ENCODE measurements at regions not wholly inside any gene's neighbourhood (a gene's known extent, or its start where the extent isn't known, plus 50 kb on each side); places are given as distances from the start of the nearest gene placed in this dataset.
"Not testable (repeated sequence)": the region's sequence is repeated elsewhere in the genome, so short reads cannot be mapped to it uniquely, and the experiment has no call there.

DNA sequence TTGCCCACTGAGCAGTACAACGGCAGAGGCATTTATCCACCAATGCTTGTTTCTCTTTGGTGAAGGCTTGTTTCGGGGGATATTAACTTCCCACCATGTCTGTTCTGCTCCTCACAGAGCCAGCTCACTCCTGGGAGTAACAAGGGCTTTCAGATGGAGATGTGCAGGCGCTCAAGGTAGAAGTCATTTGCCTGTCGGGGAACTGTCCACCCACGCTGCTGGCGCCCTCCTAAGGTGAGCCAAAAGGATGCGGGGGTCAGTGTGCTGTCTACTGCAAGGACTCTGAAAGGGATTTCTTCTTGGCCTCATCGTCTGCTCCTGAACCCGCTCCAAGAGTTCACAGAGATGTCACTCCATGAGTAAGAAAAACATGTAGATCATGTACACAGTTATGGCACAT lies 57.0 kb upstream of the CYRIA start:
- 80% methylated on average over 9 of the region's 9 CpGs for WGBS
- no peak overlapping the region for H3K4me3 ChIP-seq
- H3K27me3 ChIP-seq = no peaks in the 10 kb centered on the region
- DNase-seq (ENCODE audit: low spot score in 2 of 2) = no peak
- no peak for TF ChIP-seq POLR2A (IDR thresholded peaks at IDR 0.05)
- H3K36me3 ChIP-seq = no peaks in the 10 kb centered on the region
- no peaks in the 10 kb centered on the region for H3K9me3 ChIP-seq
- no peaks in the 10 kb centered on the region for H3K4me1 ChIP-seq
- no peak overlapping the region for H3K27ac ChIP-seq

DNA sequence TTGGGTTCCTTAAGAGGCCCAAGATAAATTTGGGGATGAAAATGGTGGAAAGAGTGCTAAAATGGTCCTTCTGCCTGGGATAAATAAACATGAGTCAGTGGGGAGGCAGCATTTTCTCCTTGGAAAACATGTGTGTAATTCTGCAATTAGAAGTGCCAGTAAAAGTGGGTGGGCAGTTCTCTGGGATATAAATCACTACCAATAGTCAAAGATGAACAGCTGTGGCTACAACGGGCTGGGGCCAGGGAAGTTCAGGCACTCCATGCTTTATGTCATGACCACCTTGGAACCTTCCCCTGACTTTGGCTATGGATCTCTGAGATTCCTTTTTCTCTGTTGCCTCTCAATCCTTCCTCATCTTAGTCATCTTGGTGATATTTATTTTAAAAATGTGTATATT lies 56.5 kb upstream of the CYRIA start:
- DNase-seq (ENCODE audit: low spot score in 2 of 2) = no peak
- H3K27ac ChIP-seq = no peak overlapping the region

DNA sequence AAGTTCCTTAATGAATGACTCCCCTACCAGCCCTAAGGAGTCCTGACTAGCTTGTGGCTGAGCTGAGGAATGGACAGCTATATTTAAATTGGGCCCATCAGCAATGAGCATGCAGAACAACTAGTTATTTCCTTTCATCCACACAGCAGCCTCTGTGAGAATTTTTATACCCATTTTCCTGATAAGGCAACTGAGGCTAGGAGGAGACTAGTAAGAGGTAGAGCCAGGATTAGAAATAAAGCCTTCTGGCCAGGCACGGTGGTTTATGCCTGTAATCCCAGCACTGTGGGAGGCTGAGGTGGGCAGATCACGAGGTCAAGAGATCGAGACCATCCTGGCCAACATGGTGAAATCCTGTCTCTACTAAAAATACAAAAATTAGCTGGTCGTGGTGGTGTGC lies 55.9 kb upstream of the CYRIA start:
- H3K27ac ChIP-seq; H3K4me3 ChIP-seq; DNase-seq (ENCODE audit: low spot score in 2 of 2); H3K4me1 ChIP-seq; H3K9me3 ChIP-seq; H3K36me3 ChIP-seq; H3K27me3 ChIP-seq: not testable (repeated sequence)
- 94% methylated on average over 4 of the region's 4 CpGs for WGBS

More for the DNA sequence above, 56.5 kb upstream of the CYRIA start:
- 57% methylated on average over 1 of the region's 1 CpG for WGBS
- no peaks in the 10 kb centered on the region for H3K36me3 ChIP-seq
- no peaks in the 10 kb centered on the region for H3K4me1 ChIP-seq
- H3K4me3 ChIP-seq = no peak overlapping the region
- H3K9me3 ChIP-seq = no peaks in the 10 kb centered on the region
- H3K27me3 ChIP-seq = no peaks in the 10 kb centered on the region
- TF ChIP-seq CTCF (IDR thresholded peaks at IDR 0.05) (no peak), EP300 (IDR thresholded peaks at IDR 0.05) (no peak), POLR2AphosphoS5 (IDR thresholded peaks at IDR 0.05) (no peak), POLR2A (IDR thresholded peaks at IDR 0.05) (no peak)

GRCh38 chr2:16720737-16721136 lies 55.1 kb upstream of the CYRIA start:
- H3K36me3 ChIP-seq; H3K4me3 ChIP-seq; H3K27me3 ChIP-seq; H3K4me1 ChIP-seq; DNase-seq (ENCODE audit: low spot score in 2 of 2); H3K9me3 ChIP-seq; H3K27ac ChIP-seq: not testable (repeated sequence)
- WGBS = 97% methylated on average over 3 of the region's 3 CpGs

DNA sequence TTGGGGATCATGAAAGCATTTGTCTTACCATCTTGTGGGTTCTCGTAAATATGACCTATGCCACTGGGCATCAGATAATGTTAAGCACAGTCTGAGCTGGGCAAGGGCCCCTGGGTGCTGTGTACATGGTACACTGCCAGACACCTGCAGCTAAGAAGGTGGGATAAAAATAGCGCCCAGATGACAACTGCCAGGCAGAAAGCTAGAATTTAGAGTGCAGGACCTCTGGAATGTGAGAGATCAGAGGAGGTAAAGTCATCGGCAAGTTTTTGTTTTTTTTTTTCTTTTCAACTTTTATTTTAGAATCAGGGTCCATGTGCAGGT lies 53.8 kb upstream of the CYRIA start:
- Histone ChIP-seq H3K4me1 (peaks cover 7% of the 10 kb centered on the region), H3K27me3 (no peaks in the 10 kb centered on the region), H3K36me3 (no peaks in the 10 kb centered on the region), H3K4me3 (no peak overlapping the region), H3K27ac (no peak overlapping the region), H3K9me3 (no peaks in the 10 kb centered on the region)
- 77% methylated on average over 3 of the region's 3 CpGs for WGBS
- DNase-seq (ENCODE audit: low spot score in 2 of 2) = no peak
- no peak for TF ChIP-seq POLR2AphosphoS5 (IDR thresholded peaks at IDR 0.05)
- TF ChIP-seq POLR2A (IDR thresholded peaks at IDR 0.05) = no peak
- no peak for TF ChIP-seq CTCF (IDR thresholded peaks at IDR 0.05)
- no peak for TF ChIP-seq EP300 (IDR thresholded peaks at IDR 0.05)

- no peak overlapping the region for H3K27ac ChIP-seq
- no peaks in the 10 kb centered on the region for H3K36me3 ChIP-seq
- TF ChIP-seq CTCF (IDR thresholded peaks at IDR 0.05) = no peak
- no peak for TF ChIP-seq EP300 (IDR thresholded peaks at IDR 0.05)
- no peaks in the 10 kb centered on the region for H3K9me3 ChIP-seq
- WGBS = 43% methylated on average over 10 of the region's 10 CpGs
- DNase-seq (ENCODE audit: low spot score in 2 of 2) = no peak
- peaks cover 7% of the 10 kb centered on the region for H3K4me1 ChIP-seq
- no peak overlapping the region for H3K4me3 ChIP-seq
- H3K27me3 ChIP-seq = no peaks in the 10 kb centered on the region
Measured at GRCh38 chr2:16718576-16719484, 53.2 kb upstream of the CYRIA start.

- H3K4me1 ChIP-seq = peaks cover 7% of the 10 kb centered on the region
- no peak overlapping the region for H3K27ac ChIP-seq
- no peaks in the 10 kb centered on the region for H3K27me3 ChIP-seq
- no peaks in the 10 kb centered on the region for H3K9me3 ChIP-seq
- no peak overlapping the region for H3K4me3 ChIP-seq
- no peak for DNase-seq (ENCODE audit: low spot score in 2 of 2)
- TF ChIP-seq CTCF (IDR thresholded peaks at IDR 0.05) (no peak), EP300 (IDR thresholded peaks at IDR 0.05) (no peak), POLR2AphosphoS5 (IDR thresholded peaks at IDR 0.05) (no peak), POLR2A (IDR thresholded peaks at IDR 0.05) (no peak)
- H3K36me3 ChIP-seq = no peaks in the 10 kb centered on the region
- WGBS = 77% methylated on average over 3 of the region's 3 CpGs
Measured at GRCh38 chr2:16717477-16717876, 51.8 kb upstream of the CYRIA start.

Measured in suprapubic skin (tissue), 4 donors.